ENCODE measurements at regions not wholly inside any gene's neighbourhood (a gene's known extent, or its start where the extent isn't known, plus 50 kb on each side); places are given as distances from the start of the nearest gene placed in this dataset.

DNA sequence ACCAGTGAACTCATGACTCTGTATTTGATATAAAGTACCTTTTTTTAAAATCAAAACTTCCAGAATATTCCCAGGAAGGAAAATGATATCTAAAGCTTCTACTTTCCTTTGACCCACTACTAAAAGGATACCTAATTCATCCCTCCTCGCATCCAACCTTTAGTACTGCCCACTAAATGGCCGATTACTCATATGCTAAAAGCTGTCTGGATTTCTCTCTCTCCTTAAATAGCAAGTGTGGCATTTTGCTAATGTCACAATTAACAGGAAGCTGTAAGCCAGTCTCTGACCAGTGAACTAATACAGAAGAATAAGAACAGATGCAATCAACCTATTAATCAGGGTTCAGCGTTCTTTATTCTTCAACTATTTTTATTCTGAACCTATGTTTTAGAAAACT is 59.0 kb downstream of the DNAJB9 start:
- TF ChIP-seq, protein P1, sequence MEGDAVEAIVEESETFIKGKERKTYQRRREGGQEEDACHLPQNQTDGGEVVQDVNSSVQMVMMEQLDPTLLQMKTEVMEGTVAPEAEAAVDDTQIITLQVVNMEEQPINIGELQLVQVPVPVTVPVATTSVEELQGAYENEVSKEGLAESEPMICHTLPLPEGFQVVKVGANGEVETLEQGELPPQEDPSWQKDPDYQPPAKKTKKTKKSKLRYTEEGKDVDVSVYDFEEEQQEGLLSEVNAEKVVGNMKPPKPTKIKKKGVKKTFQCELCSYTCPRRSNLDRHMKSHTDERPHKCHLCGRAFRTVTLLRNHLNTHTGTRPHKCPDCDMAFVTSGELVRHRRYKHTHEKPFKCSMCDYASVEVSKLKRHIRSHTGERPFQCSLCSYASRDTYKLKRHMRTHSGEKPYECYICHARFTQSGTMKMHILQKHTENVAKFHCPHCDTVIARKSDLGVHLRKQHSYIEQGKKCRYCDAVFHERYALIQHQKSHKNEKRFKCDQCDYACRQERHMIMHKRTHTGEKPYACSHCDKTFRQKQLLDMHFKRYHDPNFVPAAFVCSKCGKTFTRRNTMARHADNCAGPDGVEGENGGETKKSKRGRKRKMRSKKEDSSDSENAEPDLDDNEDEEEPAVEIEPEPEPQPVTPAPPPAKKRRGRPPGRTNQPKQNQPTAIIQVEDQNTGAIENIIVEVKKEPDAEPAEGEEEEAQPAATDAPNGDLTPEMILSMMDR (tag by site-specific recombination; IDR thresholded peaks at IDR 0.05), result no peak
- TF ChIP-seq SALL2 (tag by site-specific recombination; IDR thresholded peaks at IDR 0.05; ENCODE audit: borderline replicate concordance) (no peak), ZSCAN23 (tag by site-specific recombination; IDR thresholded peaks at IDR 0.05) (no peak), ZNF433 (tag by site-specific recombination; IDR thresholded peaks at IDR 0.05; ENCODE audit: low read depth) (no peak), ZNF747 (tag by site-specific recombination; IDR thresholded peaks at IDR 0.05) (no peak), ZNF274 (IDR thresholded peaks at IDR 0.05; ENCODE audit: low read length) (no peak), ZNF274 (tag by site-specific recombination; IDR thresholded peaks at IDR 0.05; ENCODE audit: borderline replicate concordance) (no peak), ZNF302 (tag by site-specific recombination; IDR thresholded peaks at IDR 0.05; ENCODE audit: low read depth) (no peak), ZNF670 (tag by site-specific recombination; IDR thresholded peaks at IDR 0.05; ENCODE audit: low read depth) (no peak), ZNF23 (tag by site-specific recombination; IDR thresholded peaks at IDR 0.05; ENCODE audit: borderline replicate concordance) (no peak), RBAK (tag by site-specific recombination; IDR thresholded peaks at IDR 0.05) (no peak)
- TF ChIP-seq, protein P2, sequence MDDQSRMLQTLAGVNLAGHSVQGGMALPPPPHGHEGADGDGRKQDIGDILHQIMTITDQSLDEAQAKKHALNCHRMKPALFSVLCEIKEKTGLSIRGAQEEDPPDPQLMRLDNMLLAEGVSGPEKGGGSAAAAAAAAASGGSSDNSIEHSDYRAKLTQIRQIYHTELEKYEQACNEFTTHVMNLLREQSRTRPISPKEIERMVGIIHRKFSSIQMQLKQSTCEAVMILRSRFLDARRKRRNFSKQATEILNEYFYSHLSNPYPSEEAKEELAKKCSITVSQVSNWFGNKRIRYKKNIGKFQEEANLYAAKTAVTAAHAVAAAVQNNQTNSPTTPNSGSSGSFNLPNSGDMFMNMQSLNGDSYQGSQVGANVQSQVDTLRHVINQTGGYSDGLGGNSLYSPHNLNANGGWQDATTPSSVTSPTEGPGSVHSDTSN (CRISPR knock-in tag; IDR thresholded peaks at IDR 0.05), result no peak
- TF ChIP-seq, protein P3, sequence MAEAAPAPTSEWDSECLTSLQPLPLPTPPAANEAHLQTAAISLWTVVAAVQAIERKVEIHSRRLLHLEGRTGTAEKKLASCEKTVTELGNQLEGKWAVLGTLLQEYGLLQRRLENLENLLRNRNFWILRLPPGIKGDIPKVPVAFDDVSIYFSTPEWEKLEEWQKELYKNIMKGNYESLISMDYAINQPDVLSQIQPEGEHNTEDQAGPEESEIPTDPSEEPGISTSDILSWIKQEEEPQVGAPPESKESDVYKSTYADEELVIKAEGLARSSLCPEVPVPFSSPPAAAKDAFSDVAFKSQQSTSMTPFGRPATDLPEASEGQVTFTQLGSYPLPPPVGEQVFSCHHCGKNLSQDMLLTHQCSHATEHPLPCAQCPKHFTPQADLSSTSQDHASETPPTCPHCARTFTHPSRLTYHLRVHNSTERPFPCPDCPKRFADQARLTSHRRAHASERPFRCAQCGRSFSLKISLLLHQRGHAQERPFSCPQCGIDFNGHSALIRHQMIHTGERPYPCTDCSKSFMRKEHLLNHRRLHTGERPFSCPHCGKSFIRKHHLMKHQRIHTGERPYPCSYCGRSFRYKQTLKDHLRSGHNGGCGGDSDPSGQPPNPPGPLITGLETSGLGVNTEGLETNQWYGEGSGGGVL (tag by site-specific recombination; IDR thresholded peaks at IDR 0.05), result no peak
- TF ChIP-seq, protein P4, sequence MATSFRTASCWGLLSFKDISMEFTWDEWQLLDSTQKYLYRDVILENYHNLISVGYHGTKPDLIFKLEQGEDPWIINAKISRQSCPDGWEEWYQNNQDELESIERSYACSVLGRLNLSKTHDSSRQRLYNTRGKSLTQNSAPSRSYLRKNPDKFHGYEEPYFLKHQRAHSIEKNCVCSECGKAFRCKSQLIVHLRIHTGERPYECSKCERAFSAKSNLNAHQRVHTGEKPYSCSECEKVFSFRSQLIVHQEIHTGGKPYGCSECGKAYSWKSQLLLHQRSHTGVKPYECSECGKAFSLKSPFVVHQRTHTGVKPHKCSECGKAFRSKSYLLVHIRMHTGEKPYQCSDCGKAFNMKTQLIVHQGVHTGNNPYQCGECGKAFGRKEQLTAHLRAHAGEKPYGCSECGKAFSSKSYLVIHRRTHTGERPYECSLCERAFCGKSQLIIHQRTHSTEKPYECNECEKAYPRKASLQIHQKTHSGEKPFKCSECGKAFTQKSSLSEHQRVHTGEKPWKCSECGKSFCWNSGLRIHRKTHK (tag by site-specific recombination; IDR thresholded peaks at IDR 0.05), result no peak
- TF ChIP-seq, protein P5, sequence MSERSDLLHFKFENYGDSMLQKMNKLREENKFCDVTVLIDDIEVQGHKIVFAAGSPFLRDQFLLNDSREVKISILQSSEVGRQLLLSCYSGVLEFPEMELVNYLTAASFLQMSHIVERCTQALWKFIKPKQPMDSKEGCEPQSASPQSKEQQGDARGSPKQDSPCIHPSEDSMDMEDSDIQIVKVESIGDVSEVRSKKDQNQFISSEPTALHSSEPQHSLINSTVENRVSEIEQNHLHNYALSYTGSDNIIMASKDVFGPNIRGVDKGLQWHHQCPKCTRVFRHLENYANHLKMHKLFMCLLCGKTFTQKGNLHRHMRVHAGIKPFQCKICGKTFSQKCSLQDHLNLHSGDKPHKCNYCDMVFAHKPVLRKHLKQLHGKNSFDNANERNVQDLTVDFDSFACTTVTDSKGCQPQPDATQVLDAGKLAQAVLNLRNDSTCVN (tag by site-specific recombination; optimal IDR thresholded peaks at IDR 0.05), result no peak
